H9 (cell line): ENCODE measurements at regions not wholly inside any gene's neighbourhood (a gene's known extent, or its start where the extent isn't known, plus 50 kb on each side); places are given as distances from the start of the nearest gene placed in this dataset.

Source experiments
- DNase-seq: peaks from one replicate; pipeline ENCODE4 v3.0.0-alpha.2; 2017
- H2AFZ ChIP-seq: one replicate; pipeline ENCODE4 v1.6.1; 2013; ENCODE audit warnings: mild to moderate bottlenecking, low read length, control low read depth, moderate library complexity
- H2AK5ac ChIP-seq: 2 replicates; pipeline ENCODE4 v1.6.1; 2013; ENCODE audit warnings: low read length, control low read depth, mixed read lengths; ENCODE audit not compliant: insufficient read length
- H2BK120ac ChIP-seq: one replicate; pipeline ENCODE4 v1.6.1; 2013; ENCODE audit warnings: low read depth, mild to moderate bottlenecking, low read length, control low read depth, inconsistent platforms; ENCODE audit not compliant: poor library complexity, severe bottlenecking
- H2BK12ac ChIP-seq: 2 replicates; pipeline ENCODE4 v1.6.1; 2013; ENCODE audit warnings: low read length, control low read depth, mixed read lengths, low read depth; ENCODE audit not compliant: insufficient read length
- H2BK15ac ChIP-seq: 2 replicates; pipeline ENCODE4 v1.6.1; 2013; ENCODE audit warnings: low read depth, low read length, control low read depth
- H2BK20ac ChIP-seq: one replicate; pipeline ENCODE4 v1.6.1; 2013; ENCODE audit warnings: low read depth, mild to moderate bottlenecking, low read length, control low read depth, inconsistent platforms; ENCODE audit not compliant: poor library complexity, severe bottlenecking
- H2BK5ac ChIP-seq: 2 replicates; pipeline ENCODE4 v1.6.1; 2013; ENCODE audit warnings: low read length, control low read depth, mixed read lengths; ENCODE audit not compliant: insufficient read length
- H3K14ac ChIP-seq: 2 replicates; pipeline ENCODE4 v1.6.1; 2013; ENCODE audit warnings: low read length, control low read depth; ENCODE audit not compliant: insufficient read depth
- H3K18ac ChIP-seq: 2 replicates; pipeline ENCODE4 v1.6.1; 2013; ENCODE audit warnings: low read depth, mild to moderate bottlenecking, mixed read lengths, low read length, control low read depth; ENCODE audit not compliant: insufficient read length
- H3K23ac ChIP-seq: 2 replicates; pipeline ENCODE4 v1.6.1; 2013; ENCODE audit warnings: low read length, control low read depth, mixed read lengths, low read depth; ENCODE audit not compliant: insufficient read length
- H3K23me2 ChIP-seq: 2 replicates; pipeline ENCODE4 v1.6.1; 2013; ENCODE audit warnings: low read depth, mild to moderate bottlenecking, mixed read lengths, low read length, control low read depth; ENCODE audit not compliant: insufficient read length, poor library complexity, severe bottlenecking
- H3K27ac ChIP-seq: 2 replicates; pipeline ENCODE4 v1.5.1; 2013; ENCODE audit warnings: low read length, control low read depth, mixed read lengths, low read depth; ENCODE audit not compliant: insufficient read length
- H3K27me3 ChIP-seq: 2 replicates; pipeline ENCODE4 v1.6.1; 2013; ENCODE audit warnings: low read length, control low read depth, inconsistent platforms; ENCODE audit not compliant: insufficient read depth
- H3K4ac ChIP-seq: 2 replicates; pipeline ENCODE4 v1.6.1; 2013; ENCODE audit warnings: low read depth, mild to moderate bottlenecking, control low read depth, inconsistent platforms, low read length, moderate library complexity
- H3K4me1 ChIP-seq: 2 replicates; pipeline ENCODE4 v1.6.1; 2013; ENCODE audit warnings: low read length, control low read depth, inconsistent platforms; ENCODE audit not compliant: insufficient read depth
- H3K4me2 ChIP-seq: 2 replicates; pipeline ENCODE4 v1.6.1; 2013; ENCODE audit warnings: low read length, control low read depth, mixed read lengths; ENCODE audit not compliant: insufficient read length, insufficient read depth
- H3K56ac ChIP-seq: 2 replicates; pipeline ENCODE4 v1.6.1; 2013; ENCODE audit warnings: low read depth, mild to moderate bottlenecking, mixed read lengths, low read length, control low read depth; ENCODE audit not compliant: insufficient read length
- H3K79me1 ChIP-seq: 2 replicates; pipeline ENCODE4 v1.6.1; 2013; ENCODE audit warnings: low read depth, mild to moderate bottlenecking, moderate library complexity, low read length, control low read depth, inconsistent platforms; ENCODE audit not compliant: insufficient read depth, poor library complexity, severe bottlenecking
- H3K79me2 ChIP-seq: 2 replicates; pipeline ENCODE4 v1.6.1; 2013; ENCODE audit warnings: low read length, control low read depth, inconsistent platforms; ENCODE audit not compliant: insufficient read depth
- H3K9ac ChIP-seq: 2 replicates; pipeline ENCODE4 v1.6.1; 2013; ENCODE audit warnings: low read length, control low read depth, mixed read lengths; ENCODE audit not compliant: insufficient read length; ENCODE audit errors: extremely low read depth
- H3K9me3 ChIP-seq: one replicate; pipeline ENCODE4 v1.6.1; 2013; ENCODE audit warnings: low read depth, low read length, inconsistent platforms; ENCODE audit not compliant: control insufficient read depth
- H3T11ph ChIP-seq: one replicate; pipeline ENCODE4 v1.6.1; 2013; ENCODE audit warnings: mild to moderate bottlenecking, low read length, control low read depth, inconsistent platforms
- H4K20me1 ChIP-seq: one replicate; pipeline ENCODE4 v1.6.1; 2013; ENCODE audit not compliant: control insufficient read depth, insufficient read length, insufficient read depth
- H4K5ac ChIP-seq: 2 replicates; pipeline ENCODE4 v1.6.1; 2013; ENCODE audit warnings: low read depth, mild to moderate bottlenecking, mixed read lengths, low read length, control low read depth; ENCODE audit not compliant: insufficient read length
- H4K8ac ChIP-seq: replicated peaks from 2 replicates; pipeline ENCODE4 v1.6.1; 2013; ENCODE audit warnings: low read length, control low read depth, mixed read lengths, low read depth; ENCODE audit not compliant: insufficient read length
- H4K91ac ChIP-seq: 2 replicates; pipeline ENCODE4 v1.6.1; 2013; ENCODE audit warnings: low read depth, mild to moderate bottlenecking, moderate library complexity, mixed read lengths, low read length, control low read depth; ENCODE audit not compliant: insufficient read length
- H3K27ac Mint-ChIP-seq, 3 experiments: 2 replicates in 2 of 3; 3 replicates in 1 of 3; pipeline ENCODE4 v1.8.0; 2020 to 2021; ENCODE audit warnings: mixed read lengths in 3 of 3, mild to moderate bottlenecking in 1 of 3, moderate library complexity in 1 of 3
- H3K27me3 Mint-ChIP-seq: 2 replicates; pipeline ENCODE4 v1.8.0; 2021; ENCODE audit warnings: low read depth, mild to moderate bottlenecking, moderate library complexity, mixed read lengths
- H3K36me3 Mint-ChIP-seq, 3 experiments: 2 replicates in 2 of 3; 3 replicates in 1 of 3; pipeline ENCODE4 v1.8.0; 2020 to 2021; ENCODE audit warnings: low read depth in 3 of 3, mixed read lengths in 3 of 3; ENCODE audit not compliant: insufficient read depth in 1 of 3
- H3K4me1 Mint-ChIP-seq, 2 experiments: 2 replicates each; pipeline ENCODE4 v1.8.0; 2020; ENCODE audit warnings: mixed read lengths in 2 of 2
- H3K4me3 Mint-ChIP-seq, 2 experiments: 2 replicates in 1 of 2; 3 replicates in 1 of 2; pipeline ENCODE4 v1.8.0; 2020 to 2021; ENCODE audit warnings: mild to moderate bottlenecking in 2 of 2, mixed read lengths in 2 of 2, moderate library complexity in 1 of 2
- H3K9me3 Mint-ChIP-seq, 2 experiments: 2 replicates in 1 of 2; 3 replicates in 1 of 2; pipeline ENCODE4 v1.8.0; 2020; ENCODE audit warnings: mild to moderate bottlenecking in 2 of 2, mixed read lengths in 2 of 2, moderate library complexity in 1 of 2
- CTCF ChIP-seq: fragments of 200-600 bp; sonication (generic); conservative IDR thresholded peaks from 3 replicates; pipeline ENCODE4 v1.8.0; 2021; ENCODE audit warnings: antibody characterized with exemption, mild to moderate bottlenecking
- WGBS: extraction: QIAGEN DNeasy Blood & Tissue Kit; methylation state at CpG from one replicate; pipeline ENCODE4 v1.1.7; 2013; ENCODE audit warnings: missing lambda C conversion rate, low lambda C conversion rate, mixed read lengths; ENCODE audit not compliant: insufficient read length; ENCODE audit errors: extremely low coverage; 5-methylcytosine and 5-hydroxymethylcytosine counted together

GRCh38 chr7:33671531-33672262 is 233.6 kb upstream of the BMPER start:
- Histone ChIP-seq H3K18ac (no peak overlapping the region), H4K5ac (no peak overlapping the region), H4K8ac (no peak overlapping the region), H3T11ph (no peak overlapping the region), H3K14ac (no peak overlapping the region), H3K79me1 (no peaks in the 10 kb centered on the region), H3K9me3 (no peaks in the 10 kb centered on the region), H3K9ac (no peak overlapping the region), H4K20me1 (no peaks in the 10 kb centered on the region), H3K56ac (no peak overlapping the region), H3K4me1 (peaks cover 2% of the 10 kb centered on the region; the same call in 1 of the 2 replicates), H3K27me3 (no peaks in the 10 kb centered on the region), H3K27ac (no peak overlapping the region), H2BK120ac (no peak overlapping the region), H2BK15ac (no peak overlapping the region), H3K79me2 (no peaks in the 10 kb centered on the region), H3K4me2 (no peak overlapping the region), H2BK5ac (no peak overlapping the region), H2AFZ (no peak overlapping the region), H2AK5ac (no peak overlapping the region), H3K4ac (no peak overlapping the region), H2BK20ac (no peak overlapping the region), H3K23ac (no peak overlapping the region), H3K23me2 (no peaks in the 10 kb centered on the region), H2BK12ac (no peak overlapping the region), H4K91ac (no peak overlapping the region)
- Mint-ChIP-seq H3K36me3 (no peaks in the 10 kb centered on the region), H3K4me3 (no peak overlapping the region), H3K27me3 (no peaks in the 10 kb centered on the region), H3K27ac (no peak overlapping the region; a peak in 2 of 7 replicates), H3K4me1 (peaks cover 32 to 33% of the 10 kb centered on the region in 2 experiments), H3K9me3 (no peaks in the 10 kb centered on the region)
- no peak for TF ChIP-seq CTCF
- DNase-seq: no peak
- no CpG with 5 or more reads among the region's 3 CpGs for WGBS
